OCI-LY1 (cell line): ENCODE measurements at regions not wholly inside any gene's neighbourhood (a gene's known extent, or its start where the extent isn't known, plus 50 kb on each side); places are given as distances from the start of the nearest gene placed in this dataset.

Experiments used
- CTCF ChIP-seq: fragments of 200-600 bp; sonication (generic), shearing (Covaris generic); IDR thresholded peaks from 2 replicates; pipeline ENCODE4 v1.5.1; 2017; ENCODE audit warnings: mild to moderate bottlenecking, antibody characterized with exemption, low read length, moderate library complexity, mixed read lengths
- EZH2 ChIP-seq: fragments of 200-600 bp; sonication (generic), shearing (Covaris generic); IDR thresholded peaks from 2 replicates; pipeline ENCODE4 v1.8.0; 2017; ENCODE audit warnings: borderline replicate concordance, mixed run types, mild to moderate bottlenecking, antibody characterized with exemption, low read length, moderate library complexity, mixed read lengths

GRCh38 chr1:36567601-36568341, 85.1 kb upstream of the CSF3R start:
- no peak for TF ChIP-seq CTCF
- no peak for TF ChIP-seq EZH2
